ENCODE measurements at regions not wholly inside any gene's neighbourhood (a gene's known extent, or its start where the extent isn't known, plus 50 kb on each side); places are given as distances from the start of the nearest gene placed in this dataset.

- TF ChIP-seq EZH2phosphoT487 (IDR thresholded peaks at IDR 0.05; ENCODE audit: insufficient read depth, low read depth) (no peak), EZH2 (IDR thresholded peaks at IDR 0.05; ENCODE audit: insufficient read depth, poor library complexity, severe bottlenecking) (no peak)
Observed at GRCh38 chr12:85394065-85394464, 114.0 kb downstream of the ALX1 start.

All from GM23248 (cell line).